ENCODE measurements at regions not wholly inside any gene's neighbourhood (a gene's known extent, or its start where the extent isn't known, plus 50 kb on each side); places are given as distances from the start of the nearest gene placed in this dataset.

DNA sequence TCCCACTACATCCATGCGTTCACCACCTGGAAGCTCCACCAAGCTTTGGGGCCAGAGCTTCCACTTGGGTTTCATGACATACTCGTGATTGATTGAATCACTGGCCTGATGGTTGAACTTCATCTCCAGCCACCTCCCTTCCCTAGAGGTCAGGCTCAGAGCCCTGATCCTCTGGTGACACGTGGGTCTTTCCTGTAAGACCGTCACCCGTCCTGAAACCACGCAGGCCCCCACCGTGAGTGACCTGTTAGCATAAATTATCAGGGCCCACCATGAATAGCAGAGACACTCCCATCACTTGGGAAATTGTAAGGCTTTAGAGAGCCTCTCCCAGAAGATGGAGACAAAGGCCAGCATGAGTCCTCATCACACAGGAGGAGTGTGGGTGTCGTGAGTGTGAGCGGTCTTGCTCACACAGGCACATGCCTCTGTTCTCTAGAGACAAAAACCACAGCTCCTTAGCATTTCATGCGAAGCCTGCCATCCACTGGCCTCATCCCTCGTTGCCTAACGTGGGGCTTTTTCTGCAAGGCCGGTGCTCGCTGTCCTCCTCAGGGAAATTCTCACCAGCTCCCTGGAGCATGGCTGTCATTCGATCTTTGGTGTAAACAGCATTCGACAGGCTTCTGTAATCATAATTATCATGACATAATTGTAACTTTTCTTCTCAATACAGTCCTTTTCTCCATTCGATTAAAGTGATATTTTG lies 65.1 kb upstream of the DUSP22 start:
- no peak for DNase-seq

DNA sequence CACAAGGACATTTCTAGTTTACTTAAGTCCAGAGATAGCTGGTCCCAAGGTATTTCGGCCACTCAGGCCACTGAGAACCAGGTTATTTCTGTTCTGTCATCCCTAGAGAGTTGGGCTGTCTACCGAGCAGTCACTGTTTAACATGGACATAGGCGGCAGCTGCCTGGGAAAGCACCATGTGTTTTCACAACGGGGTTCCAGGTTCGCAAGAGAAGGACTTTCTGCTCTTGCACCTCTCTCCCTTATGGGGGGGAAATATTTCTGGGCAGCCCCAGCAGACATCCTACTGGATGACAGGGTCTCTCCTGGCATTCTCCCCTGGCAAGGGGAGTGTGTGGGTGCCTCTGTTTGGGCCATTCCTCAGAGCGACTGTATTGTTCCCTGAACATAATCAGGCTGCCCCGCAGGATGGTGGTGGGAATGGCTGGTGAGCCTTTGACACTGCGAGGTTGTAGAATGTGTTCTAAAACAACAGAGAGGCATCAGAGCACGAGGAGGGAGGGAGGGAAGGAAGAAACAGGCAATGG lies 64.4 kb upstream of the DUSP22 start:
- no peak for DNase-seq

DNA sequence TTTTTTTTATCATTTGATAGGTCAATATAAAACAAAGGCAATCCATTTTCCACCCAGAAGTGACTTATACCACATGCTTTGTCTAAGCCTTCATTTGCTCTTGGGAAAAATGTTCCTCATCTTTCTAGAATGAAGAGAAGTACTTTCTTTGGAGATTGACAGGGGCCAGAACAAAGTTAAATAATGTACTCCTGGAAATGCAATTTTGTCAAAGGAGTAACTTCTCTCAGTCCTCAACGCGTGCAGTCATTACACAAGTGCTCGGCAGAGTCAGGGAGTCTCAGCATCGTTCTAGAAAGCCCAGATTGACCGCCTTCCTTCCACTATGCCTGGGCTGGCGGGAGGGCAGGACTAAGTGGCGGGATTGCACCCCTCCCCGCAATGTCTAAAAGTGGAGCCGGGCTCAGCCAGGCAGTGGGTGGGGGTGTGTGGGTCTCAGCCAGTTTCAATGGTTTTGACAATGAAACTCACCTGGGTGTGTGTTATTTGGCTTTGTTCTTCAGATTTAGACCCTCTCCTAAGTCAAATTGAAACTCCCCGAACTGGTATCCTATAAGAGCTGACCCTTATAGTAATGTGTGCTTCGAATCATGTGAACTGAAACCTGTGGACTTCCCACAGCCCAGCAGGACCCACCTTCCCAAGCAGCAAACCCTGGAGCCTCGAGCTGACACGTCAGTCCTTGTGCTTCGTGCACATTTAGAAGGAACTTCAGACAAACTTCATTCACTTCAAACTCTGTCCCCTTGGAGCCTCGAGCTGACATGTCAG lies 63.2 kb upstream of the DUSP22 start:
- DNase-seq: no peak

DNA sequence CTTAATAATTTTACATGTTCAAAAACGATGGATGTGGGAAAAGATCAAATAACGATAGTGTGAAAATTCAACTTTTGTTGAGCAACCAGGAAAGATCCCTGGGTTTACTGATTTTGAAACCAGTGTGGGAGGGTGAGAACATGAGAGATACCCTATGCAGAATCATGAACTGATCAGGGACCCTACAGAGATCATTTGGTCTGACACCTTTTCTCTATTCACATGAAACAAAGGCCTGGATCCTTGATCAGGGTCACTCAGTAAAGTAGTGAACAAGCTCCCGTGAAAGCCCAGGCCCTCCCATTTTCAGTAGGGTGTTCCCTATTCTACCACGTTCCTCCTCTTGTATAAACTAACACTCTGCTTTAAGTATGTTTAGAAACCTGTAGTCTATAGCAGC lies 60.5 kb upstream of the DUSP22 start:
- no peak for DNase-seq

DNA sequence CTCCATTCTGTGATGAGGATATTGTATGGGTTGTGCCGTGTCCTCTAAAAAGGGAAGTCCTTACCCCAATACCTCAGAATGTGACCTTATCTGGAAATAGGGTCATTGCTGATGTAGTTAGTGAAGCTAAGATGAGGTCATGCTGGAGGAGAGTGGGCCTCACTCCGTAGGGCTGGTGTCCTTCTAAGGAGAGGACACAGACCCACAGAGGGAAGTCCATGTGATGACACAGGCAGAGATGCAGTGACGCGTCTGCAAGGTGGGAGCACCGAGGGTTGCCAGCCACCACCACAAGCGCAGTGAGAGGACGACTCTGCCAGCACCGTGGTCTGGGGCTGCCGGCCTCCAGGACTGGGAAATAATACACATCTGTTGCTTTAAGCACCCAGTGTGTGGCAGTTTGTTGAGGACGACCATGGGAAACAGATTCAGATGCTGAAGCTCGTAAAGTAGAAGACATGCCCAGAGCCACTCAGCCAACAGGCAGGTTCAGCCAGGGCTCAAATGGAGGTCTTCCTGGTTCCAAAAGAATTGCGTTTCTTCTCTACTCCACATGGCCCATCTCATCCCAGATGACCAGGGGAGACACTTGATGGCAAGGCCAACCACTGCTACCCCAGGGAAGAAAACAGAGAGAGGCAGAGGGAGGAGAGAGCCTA lies 59.2 kb upstream of the DUSP22 start:
- DNase-seq: no peak

DNA sequence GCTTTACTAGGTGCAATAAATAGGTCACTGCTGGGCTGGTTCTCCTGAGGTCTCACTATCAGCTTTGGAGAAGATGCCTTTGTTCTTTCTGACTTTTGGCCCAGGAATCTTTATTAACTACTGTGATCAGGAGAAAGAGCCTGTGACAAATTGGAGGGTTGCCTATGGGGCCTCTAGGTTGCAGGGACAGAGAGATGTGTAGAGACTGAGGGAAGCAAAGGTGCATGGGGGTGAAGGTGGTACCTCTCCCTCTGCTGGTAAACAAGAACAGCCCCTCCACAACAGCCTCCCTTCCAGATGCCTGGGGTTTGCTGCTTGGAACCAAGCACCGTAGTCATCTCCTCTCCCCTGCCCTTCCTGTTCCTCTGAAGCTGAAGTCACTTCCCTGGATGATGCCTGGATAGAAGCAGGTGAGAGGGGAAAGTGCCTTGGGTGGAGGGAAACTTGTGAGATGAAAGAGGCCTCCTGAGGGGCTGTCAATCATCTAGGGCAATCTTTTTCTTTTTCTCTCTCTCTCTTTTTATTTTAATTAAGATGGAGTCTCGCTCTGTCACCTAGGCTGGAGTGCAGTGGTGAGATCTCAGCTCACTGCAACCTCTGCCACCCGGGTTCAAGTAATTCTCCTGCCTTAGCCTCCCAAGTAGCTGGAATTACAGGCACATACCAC lies 57.4 kb upstream of the DUSP22 start:
- no peak for DNase-seq

DNA sequence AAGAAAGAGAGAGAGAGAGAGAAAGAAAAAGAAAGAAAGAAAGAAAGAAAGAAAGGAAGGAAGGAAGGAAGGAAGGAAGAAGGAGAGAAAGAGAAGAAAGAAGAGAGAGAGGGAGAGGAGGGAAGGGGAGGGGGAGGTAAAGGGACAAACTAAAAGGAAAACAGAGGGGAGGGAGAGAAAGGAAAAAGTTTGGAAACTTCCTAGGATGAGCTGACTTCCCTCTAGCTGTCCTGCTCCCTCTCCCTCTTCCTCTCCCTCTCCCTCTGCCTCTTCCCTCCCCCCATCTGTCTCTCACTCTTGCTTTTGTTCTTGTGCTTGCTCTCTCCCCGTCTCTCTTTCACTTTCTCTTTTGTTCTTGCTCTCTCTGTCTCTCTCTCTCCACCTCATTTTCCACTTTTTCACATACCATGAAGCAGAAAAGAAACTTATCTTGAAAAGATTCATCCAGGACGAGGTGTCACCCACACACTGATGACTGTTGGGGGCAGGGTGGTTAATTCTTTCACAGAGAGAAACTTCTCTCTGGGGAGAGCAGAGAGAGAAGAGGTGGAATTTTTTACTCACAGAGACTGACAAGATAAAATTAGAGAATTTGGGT lies 56.4 kb upstream of the DUSP22 start:
- DNase-seq: no peak

DNA sequence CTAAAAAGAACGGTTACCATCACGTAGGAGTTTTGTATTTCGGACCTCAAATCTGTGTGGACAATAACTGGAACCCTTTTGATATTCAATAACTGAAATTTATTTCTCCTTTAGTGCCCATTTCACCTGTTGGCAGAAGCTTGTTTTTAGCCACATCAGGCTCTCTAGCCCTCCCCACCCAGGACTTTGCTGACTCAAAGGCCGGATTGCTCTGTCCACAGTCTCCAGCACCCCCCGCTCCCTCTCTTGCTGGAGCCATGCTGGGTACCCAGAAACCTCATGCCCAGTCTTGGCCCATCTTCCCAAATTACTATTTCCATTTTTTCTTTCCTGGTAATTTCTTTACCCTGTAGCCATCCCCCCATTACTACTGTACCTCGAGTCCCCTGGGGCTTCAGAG lies 55.8 kb upstream of the DUSP22 start:
- no peak for DNase-seq

DNA sequence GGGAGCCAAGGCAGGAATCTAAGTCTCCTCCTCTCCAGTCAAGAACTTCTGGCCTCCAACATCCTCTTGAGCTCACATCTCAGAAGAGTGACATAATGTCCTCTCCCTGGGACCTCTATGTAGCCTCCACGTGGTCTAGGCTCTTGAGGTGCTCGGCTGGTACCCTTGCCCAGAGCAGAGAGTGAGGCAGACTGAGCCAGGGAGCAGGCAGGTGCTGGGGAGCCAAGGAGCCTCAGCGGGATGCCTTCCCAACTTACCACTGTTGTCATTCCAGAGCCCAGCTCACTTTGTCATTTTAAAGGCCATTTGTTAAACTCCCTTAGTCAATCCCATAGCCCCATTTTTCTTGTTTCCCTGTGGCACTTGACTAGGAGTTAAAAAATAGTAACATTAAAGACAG lies 52.1 kb upstream of the DUSP22 start:
- DNase-seq: no peak

DNA sequence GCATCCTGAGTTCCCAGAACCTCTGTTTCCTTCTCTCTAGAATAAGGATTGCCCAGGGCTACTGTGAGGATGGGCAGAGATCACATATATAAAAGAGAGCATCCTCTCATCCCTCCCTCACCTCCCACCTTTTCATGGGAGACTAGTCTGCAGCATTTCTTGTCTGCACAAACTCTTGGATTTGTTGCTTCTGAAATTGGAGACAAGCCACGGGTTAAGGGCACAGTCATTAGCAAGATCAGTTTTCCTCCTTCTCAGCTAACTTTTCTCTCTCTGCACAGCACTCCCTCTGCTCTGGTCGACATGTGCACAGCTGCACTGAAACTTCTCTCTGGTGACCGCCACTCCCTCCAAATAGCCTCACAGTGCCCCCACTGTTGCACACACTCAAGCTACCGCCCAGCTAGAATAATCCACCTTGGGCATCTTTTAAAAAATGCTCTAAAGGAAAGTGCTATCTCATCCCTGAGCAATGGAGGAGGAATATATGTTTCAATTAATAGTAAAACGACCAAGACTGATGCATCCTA lies 50.9 kb upstream of the DUSP22 start:
- no peak for DNase-seq

All from AML-193 (cell line).